ENCODE measurements at regions not wholly inside any gene's neighbourhood (a gene's known extent, or its start where the extent isn't known, plus 50 kb on each side); places are given as distances from the start of the nearest gene placed in this dataset.

GRCh38 chr2:203610558-203610957, 75.5 kb upstream of the RAPH1 start:
- H3K4me3 ChIP-seq (ENCODE audit: low read depth, low read length), result no peak overlapping the region
- H4K91ac ChIP-seq (ENCODE audit: low read depth, low read length), result no peak overlapping the region
- no peak overlapping the region for H2BK120ac ChIP-seq (ENCODE audit: insufficient read depth, low read length, poor library complexity)
- H2AK5ac ChIP-seq (ENCODE audit: low read length), result no peak overlapping the region
- H3K4me2 ChIP-seq (ENCODE audit: low read length), result no peak overlapping the region
- H3K18ac ChIP-seq (ENCODE audit: low read length), result no peak overlapping the region
- no peak overlapping the region for H4K8ac ChIP-seq (ENCODE audit: low read depth, low read length)
- H3K4me1 ChIP-seq (ENCODE audit: control insufficient read depth in 1 of 2, insufficient read depth in 2 of 2, low read length in 2 of 2), result no peaks in the 10 kb centered on the region
- no peak overlapping the region for H3K9ac ChIP-seq (ENCODE audit: low read length)
- no peak for DNase-seq
- no peak overlapping the region for H3K27ac ChIP-seq (ENCODE audit: low read depth, low read length)
- no peaks in the 10 kb centered on the region for H3K27me3 ChIP-seq (ENCODE audit: insufficient read depth, low read length)
- H3K14ac ChIP-seq (ENCODE audit: low read length), result no peak overlapping the region
- no peak overlapping the region for H3K23ac ChIP-seq (ENCODE audit: low read length)
- H2AFZ ChIP-seq (ENCODE audit: insufficient read depth, low read length, poor library complexity), result no peak overlapping the region
- H3K79me2 ChIP-seq (ENCODE audit: control insufficient read depth, insufficient read depth, low read length, poor library complexity), result no peaks in the 10 kb centered on the region
- no peak overlapping the region for H2BK5ac ChIP-seq (ENCODE audit: low read depth, low read length, poor library complexity)
- no peaks in the 10 kb centered on the region for H3K79me1 ChIP-seq (ENCODE audit: low read length)
- H3K36me3 ChIP-seq (ENCODE audit: control insufficient read depth in 1 of 2, insufficient read depth in 2 of 2, low read length in 2 of 2), result no peaks in the 10 kb centered on the region
- H3K9me3 ChIP-seq (ENCODE audit: insufficient read depth, low read depth, low read length), result no peaks in the 10 kb centered on the region
- H3K4ac ChIP-seq (ENCODE audit: low read depth, low read length), result no peak overlapping the region
- H4K12ac ChIP-seq (ENCODE audit: low read depth, low read length), result no peak overlapping the region
- no peak overlapping the region for H2BK12ac ChIP-seq (ENCODE audit: low read length)
- no CpG with 5 or more reads among the region's 8 CpGs for WGBS (ENCODE audit: extremely low coverage, insufficient coverage, insufficient read length)

GRCh38 chr2:203612246-203612645, 77.1 kb upstream of the RAPH1 start:
- no peak overlapping the region for H4K12ac ChIP-seq (ENCODE audit: low read depth, low read length)
- H2BK120ac ChIP-seq (ENCODE audit: insufficient read depth, low read length, poor library complexity), result no peak overlapping the region
- no peaks in the 10 kb centered on the region for H3K79me1 ChIP-seq (ENCODE audit: low read length)
- no peak overlapping the region for H2AFZ ChIP-seq (ENCODE audit: insufficient read depth, low read length, poor library complexity)
- no peak overlapping the region for H2BK5ac ChIP-seq (ENCODE audit: low read depth, low read length, poor library complexity)
- H3K9me3 ChIP-seq (ENCODE audit: insufficient read depth, low read depth, low read length), result no peaks in the 10 kb centered on the region
- no peak overlapping the region for H3K27ac ChIP-seq (ENCODE audit: low read depth, low read length)
- H3K4me2 ChIP-seq (ENCODE audit: low read length), result no peak overlapping the region
- no peaks in the 10 kb centered on the region for H3K27me3 ChIP-seq (ENCODE audit: insufficient read depth, low read length)
- H3K14ac ChIP-seq (ENCODE audit: low read length), result no peak overlapping the region
- no peak overlapping the region for H2AK5ac ChIP-seq (ENCODE audit: low read length)
- H4K8ac ChIP-seq (ENCODE audit: low read depth, low read length), result no peak overlapping the region
- no peak overlapping the region for H3K23ac ChIP-seq (ENCODE audit: low read length)
- H3K4me1 ChIP-seq (ENCODE audit: control insufficient read depth in 1 of 2, insufficient read depth in 2 of 2, low read length in 2 of 2), result no peaks in the 10 kb centered on the region
- no peak overlapping the region for H3K18ac ChIP-seq (ENCODE audit: low read length)
- no peaks in the 10 kb centered on the region for H3K79me2 ChIP-seq (ENCODE audit: control insufficient read depth, insufficient read depth, low read length, poor library complexity)
- H4K91ac ChIP-seq (ENCODE audit: low read depth, low read length), result no peak overlapping the region
- H3K36me3 ChIP-seq (ENCODE audit: control insufficient read depth in 1 of 2, insufficient read depth in 2 of 2, low read length in 2 of 2), result no peaks in the 10 kb centered on the region
- no peak overlapping the region for H2BK12ac ChIP-seq (ENCODE audit: low read length)
- no peak for DNase-seq
- no CpG with 5 or more reads among the region's 4 CpGs for WGBS (ENCODE audit: extremely low coverage, insufficient coverage, insufficient read length)
- H3K4me3 ChIP-seq (ENCODE audit: low read depth, low read length), result no peak overlapping the region
- no peak overlapping the region for H3K4ac ChIP-seq (ENCODE audit: low read depth, low read length)
- H3K9ac ChIP-seq (ENCODE audit: low read length), result no peak overlapping the region

- no peak overlapping the region for H4K91ac ChIP-seq (ENCODE audit: low read depth, low read length)
- no peak overlapping the region for H3K4me2 ChIP-seq (ENCODE audit: low read length)
- H3K9me3 ChIP-seq (ENCODE audit: insufficient read depth, low read depth, low read length), result no peaks in the 10 kb centered on the region
- no CpG with 5 or more reads among the region's 6 CpGs for WGBS (ENCODE audit: extremely low coverage, insufficient coverage, insufficient read length)
- no peaks in the 10 kb centered on the region for H3K79me1 ChIP-seq (ENCODE audit: low read length)
- H2BK120ac ChIP-seq (ENCODE audit: insufficient read depth, low read length, poor library complexity), result no peak overlapping the region
- H3K9ac ChIP-seq (ENCODE audit: low read length), result no peak overlapping the region
- H3K23ac ChIP-seq (ENCODE audit: low read length), result no peak overlapping the region
- no peak overlapping the region for H3K4me3 ChIP-seq (ENCODE audit: low read depth, low read length)
- H3K18ac ChIP-seq (ENCODE audit: low read length), result no peak overlapping the region
- H2BK12ac ChIP-seq (ENCODE audit: low read length), result no peak overlapping the region
- H3K4ac ChIP-seq (ENCODE audit: low read depth, low read length), result no peak overlapping the region
- no peak overlapping the region for H2AK5ac ChIP-seq (ENCODE audit: low read length)
- no peak overlapping the region for H4K12ac ChIP-seq (ENCODE audit: low read depth, low read length)
- no peak overlapping the region for H2AFZ ChIP-seq (ENCODE audit: insufficient read depth, low read length, poor library complexity)
- no peak overlapping the region for H4K8ac ChIP-seq (ENCODE audit: low read depth, low read length)
- H3K27ac ChIP-seq (ENCODE audit: low read depth, low read length), result no peak overlapping the region
- no peaks in the 10 kb centered on the region for H3K4me1 ChIP-seq (ENCODE audit: control insufficient read depth in 1 of 2, insufficient read depth in 2 of 2, low read length in 2 of 2)
- H3K14ac ChIP-seq (ENCODE audit: low read length), result no peak overlapping the region
- H2BK5ac ChIP-seq (ENCODE audit: low read depth, low read length, poor library complexity), result no peak overlapping the region
- H3K79me2 ChIP-seq (ENCODE audit: control insufficient read depth, insufficient read depth, low read length, poor library complexity), result no peaks in the 10 kb centered on the region
- no peaks in the 10 kb centered on the region for H3K27me3 ChIP-seq (ENCODE audit: insufficient read depth, low read length)
- DNase-seq, result no peak
- H3K36me3 ChIP-seq (ENCODE audit: control insufficient read depth in 1 of 2, insufficient read depth in 2 of 2, low read length in 2 of 2), result no peaks in the 10 kb centered on the region
These were observed 84.3 kb upstream of the RAPH1 start for GRCh38 chr2:203619267-203619878.

GRCh38 chr2:203621981-203622515, 84.4 kb upstream of the CD28 start:
- Histone ChIP-seq H2AK5ac (ENCODE audit: low read length) (no peak overlapping the region), H3K79me2 (ENCODE audit: control insufficient read depth, insufficient read depth, low read length, poor library complexity) (no peaks in the 10 kb centered on the region), H3K23ac (ENCODE audit: low read length) (no peak overlapping the region), H3K9ac (ENCODE audit: low read length) (no peak overlapping the region), H3K79me1 (ENCODE audit: low read length) (no peaks in the 10 kb centered on the region), H3K14ac (ENCODE audit: low read length) (no peak overlapping the region), H4K8ac (ENCODE audit: low read depth, low read length) (no peak overlapping the region), H2BK120ac (ENCODE audit: insufficient read depth, low read length, poor library complexity) (no peak overlapping the region), H3K18ac (ENCODE audit: low read length) (no peak overlapping the region), H3K4me3 (ENCODE audit: low read depth, low read length) (no peak overlapping the region), H3K27me3 (ENCODE audit: insufficient read depth, low read length) (no peaks in the 10 kb centered on the region), H3K4ac (ENCODE audit: low read depth, low read length) (no peak overlapping the region), H2AFZ (ENCODE audit: insufficient read depth, low read length, poor library complexity) (no peak overlapping the region), H3K4me1 (ENCODE audit: control insufficient read depth in 1 of 2, insufficient read depth in 2 of 2, low read length in 2 of 2) (no peaks in the 10 kb centered on the region), H3K9me3 (ENCODE audit: insufficient read depth, low read depth, low read length) (no peaks in the 10 kb centered on the region), H2BK12ac (ENCODE audit: low read length) (peak overlapping the region; percentile 17), H4K91ac (ENCODE audit: low read depth, low read length) (no peak overlapping the region), H4K12ac (ENCODE audit: low read depth, low read length) (no peak overlapping the region), H3K27ac (ENCODE audit: low read depth, low read length) (no peak overlapping the region), H3K36me3 (ENCODE audit: control insufficient read depth in 1 of 2, insufficient read depth in 2 of 2, low read length in 2 of 2) (no peaks in the 10 kb centered on the region), H2BK5ac (ENCODE audit: low read depth, low read length, poor library complexity) (no peak overlapping the region), H3K4me2 (ENCODE audit: low read length) (no peak overlapping the region)
- no CpG with 5 or more reads among the region's 5 CpGs for WGBS (ENCODE audit: extremely low coverage, insufficient coverage, insufficient read length)
- no peak for DNase-seq

All from trophoblast cell (in vitro differentiated cells and primary cell).